GM18519 (cell line): ENCODE measurements at regions not wholly inside any gene's neighbourhood (a gene's known extent, or its start where the extent isn't known, plus 50 kb on each side); places are given as distances from the start of the nearest gene placed in this dataset.

Experiments
- ATAC-seq: cut with Tn5 transposase; IDR thresholded peaks from one replicate; pipeline ENCODE4 v1.9.1; 2021; ENCODE audit warnings: mild to moderate bottlenecking, moderate library complexity; ENCODE audit not compliant: unreplicated experiment, low FRiP score

DNA sequence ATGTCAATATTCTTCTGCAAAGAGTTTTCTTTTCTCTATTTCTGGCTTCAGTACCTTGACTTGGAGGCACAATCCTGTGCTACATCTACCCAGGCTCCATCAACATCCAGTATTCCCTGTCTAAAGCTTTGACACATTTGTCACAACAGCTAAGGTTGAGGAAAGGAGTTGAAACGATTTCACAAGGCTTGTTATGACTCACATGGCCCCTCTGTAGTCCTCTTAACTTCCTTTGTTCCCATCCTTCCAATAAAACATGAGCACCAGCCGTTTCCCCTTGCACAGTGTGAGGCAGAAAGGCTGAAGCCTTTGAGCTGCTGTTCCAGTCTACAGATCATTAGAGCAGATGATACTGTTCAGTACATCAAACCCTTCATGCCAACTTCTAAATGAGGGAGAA is 163.0 kb upstream of the TMCO5A start:
- no peak for ATAC-seq

DNA sequence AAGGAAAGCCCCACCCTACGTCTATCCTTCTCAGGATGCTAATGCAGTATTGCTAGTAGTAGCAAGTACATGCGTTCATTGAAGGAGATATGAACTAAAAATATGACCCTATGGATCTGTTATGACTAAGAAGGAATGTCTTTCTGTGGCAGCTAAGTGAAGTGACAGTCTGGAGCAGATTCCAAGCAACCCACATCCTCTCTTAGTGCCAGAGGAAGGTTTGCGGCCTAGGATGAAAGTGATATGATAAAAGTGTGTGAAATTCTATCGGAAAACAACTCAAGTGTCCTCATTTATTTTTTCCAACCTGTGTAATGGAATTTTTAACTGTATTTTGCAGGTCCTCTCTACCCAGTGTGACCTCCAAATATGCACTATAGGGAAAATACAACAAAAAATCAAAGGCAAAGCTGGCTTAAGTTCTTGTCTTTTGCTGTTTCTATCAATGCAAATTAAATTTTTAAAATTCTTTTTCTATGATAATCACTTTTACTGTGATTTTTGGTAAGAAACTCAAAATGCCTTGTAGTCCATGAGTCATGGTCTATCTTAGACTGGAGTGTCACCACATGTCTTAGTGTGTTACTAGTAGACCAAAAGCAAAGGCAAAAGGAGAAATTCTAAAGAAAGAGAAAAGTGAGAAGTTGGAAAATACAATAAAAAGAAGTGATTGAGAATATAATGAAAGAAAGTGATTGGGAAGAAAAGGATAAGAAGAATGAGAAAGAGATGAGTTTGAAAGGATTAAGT is 161.2 kb upstream of the TMCO5A start:
- no peak for ATAC-seq

DNA sequence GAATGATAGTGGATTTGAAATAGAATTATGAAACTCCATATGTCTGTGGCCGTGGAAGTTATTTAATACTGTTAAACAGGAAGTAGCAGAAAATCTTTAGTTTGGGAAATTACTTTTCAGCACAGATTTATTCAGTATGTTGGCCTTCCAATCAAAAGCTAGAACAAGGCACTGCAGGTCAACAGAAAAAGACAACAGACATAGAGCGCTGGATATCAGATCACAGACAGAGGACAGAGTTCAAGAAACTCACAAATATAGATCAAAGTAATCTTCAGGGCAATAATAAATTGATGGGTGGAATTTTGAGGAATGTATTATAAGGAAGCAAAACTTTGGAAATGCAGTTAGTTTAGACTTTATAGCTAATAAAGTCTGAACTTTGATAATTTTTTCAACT is 159.5 kb upstream of the TMCO5A start:
- no peak for ATAC-seq

DNA sequence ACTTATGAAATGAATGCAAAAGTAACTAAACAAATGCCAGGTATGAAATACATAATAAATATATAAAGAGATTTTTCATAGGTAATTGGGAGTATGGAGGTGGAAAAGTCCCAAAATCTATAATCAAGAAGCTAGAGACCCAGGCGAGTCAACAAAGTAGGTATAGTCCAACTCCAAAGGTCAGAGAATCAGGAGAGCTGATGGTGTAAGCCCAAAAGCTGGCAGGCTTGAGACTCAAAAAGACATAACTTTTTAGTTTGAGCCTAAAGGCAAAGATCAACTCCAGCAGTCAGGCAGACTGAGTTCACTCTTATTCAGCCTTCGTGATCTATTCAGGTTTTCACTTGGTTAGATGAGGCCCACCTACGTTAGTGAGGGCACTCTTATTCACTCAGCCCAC is 157.4 kb upstream of the TMCO5A start:
- ATAC-seq = no peak

DNA sequence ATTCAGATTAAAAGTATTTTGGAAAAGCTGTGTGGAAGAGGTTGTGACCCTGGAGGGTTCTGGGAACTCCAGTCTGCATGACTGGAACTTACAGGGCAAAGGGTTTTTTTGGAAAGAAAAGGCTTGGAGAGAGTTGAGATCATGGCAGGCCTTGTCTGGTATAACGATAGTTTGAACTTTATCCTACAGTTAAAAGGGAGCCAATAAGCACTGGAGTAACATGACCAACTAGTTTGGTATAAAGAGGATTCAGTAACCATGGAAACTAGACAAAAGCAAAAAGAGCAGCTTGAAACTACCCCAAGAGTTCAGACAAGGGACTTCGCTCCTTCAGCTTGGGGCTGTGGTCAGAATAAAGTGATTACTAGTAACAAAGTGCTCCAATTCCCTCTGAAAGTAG is 151.2 kb upstream of the TMCO5A start:
- no peak for ATAC-seq

DNA sequence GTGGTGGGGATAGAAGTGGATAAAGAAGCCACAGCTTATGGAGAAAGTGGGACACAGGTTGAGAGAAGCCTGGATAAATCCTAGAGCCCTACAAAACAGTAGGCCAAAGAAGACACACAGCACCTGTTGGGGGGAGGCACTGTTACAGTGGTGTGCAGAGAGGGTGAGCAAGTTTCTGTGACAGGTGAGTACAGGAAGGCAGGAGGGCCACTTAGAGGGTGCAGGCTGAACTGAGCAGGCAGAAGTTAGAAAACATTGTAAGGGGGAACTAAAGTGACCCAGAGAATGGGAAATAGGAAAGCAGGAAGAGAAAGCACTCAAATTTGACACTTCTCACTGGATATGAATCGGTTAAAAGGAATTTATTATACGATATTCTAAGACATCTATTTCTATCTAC is 146.1 kb upstream of the TMCO5A start:
- no peak for ATAC-seq

DNA sequence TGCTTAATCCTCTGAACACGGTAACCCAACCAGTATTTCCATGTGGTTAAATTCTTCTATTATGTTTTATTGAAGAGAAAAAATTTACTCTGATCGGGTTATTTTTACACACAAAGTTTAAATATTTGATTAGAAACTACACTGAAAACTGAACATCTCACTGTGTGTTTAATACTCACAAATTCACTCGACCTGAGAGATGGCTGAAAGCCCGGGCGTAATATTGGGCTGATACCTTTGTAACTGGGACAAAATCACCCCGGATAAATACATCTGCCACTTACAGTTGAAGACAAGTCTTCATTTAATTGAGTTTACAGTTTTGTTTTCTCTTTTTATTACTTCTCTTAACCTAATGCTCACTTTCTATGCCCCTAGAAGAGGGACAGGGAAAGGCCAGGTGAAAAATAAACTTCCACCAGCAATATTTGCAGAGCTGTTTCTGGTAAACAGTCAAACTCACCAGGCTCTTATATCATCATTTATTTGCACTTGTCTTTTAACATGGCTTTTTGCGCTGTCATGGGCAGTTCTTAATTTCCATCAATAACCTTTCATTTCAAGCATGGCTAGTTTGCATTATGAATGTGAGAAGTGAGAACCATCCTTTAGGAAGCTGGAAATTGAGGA is 145.6 kb upstream of the TMCO5A start:
- no peak for ATAC-seq

DNA sequence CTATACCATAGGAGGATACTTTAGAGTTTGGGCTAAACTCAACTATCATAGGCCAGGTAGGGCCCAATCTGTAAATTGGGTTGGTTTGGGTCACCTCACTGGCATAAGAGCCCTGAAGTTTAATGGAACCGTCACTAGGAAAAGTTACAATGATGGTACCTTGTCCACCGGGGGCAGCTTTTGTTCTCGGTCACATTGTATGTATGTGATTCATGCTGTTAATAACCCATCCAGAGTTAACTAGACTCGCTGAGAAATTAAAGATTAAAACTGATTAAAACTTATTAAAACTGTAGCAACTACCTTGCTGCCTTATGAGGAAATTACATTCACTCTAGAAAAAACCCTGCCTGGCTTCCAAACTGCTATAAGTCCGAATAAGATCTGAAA is 145.0 kb upstream of the TMCO5A start:
- no peak for ATAC-seq

DNA sequence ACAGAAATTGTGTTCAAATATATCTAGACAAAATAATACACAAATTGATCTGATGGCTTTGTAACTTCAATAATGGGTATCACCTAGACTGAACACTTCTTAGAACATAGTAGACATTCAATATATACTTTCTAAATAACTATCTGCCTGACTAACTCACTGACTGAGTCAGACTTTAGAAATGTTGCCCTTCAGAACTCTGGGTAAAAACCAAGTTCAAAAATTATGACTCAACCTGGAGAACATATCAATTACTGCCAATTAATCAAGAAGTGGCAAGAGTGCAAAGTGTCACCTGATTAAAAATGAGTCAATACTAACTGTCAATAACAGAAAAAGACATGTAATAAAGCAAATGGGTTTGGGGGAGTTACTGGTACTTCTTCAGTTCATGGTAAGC is 144.6 kb upstream of the TMCO5A start:
- no peak for ATAC-seq

DNA sequence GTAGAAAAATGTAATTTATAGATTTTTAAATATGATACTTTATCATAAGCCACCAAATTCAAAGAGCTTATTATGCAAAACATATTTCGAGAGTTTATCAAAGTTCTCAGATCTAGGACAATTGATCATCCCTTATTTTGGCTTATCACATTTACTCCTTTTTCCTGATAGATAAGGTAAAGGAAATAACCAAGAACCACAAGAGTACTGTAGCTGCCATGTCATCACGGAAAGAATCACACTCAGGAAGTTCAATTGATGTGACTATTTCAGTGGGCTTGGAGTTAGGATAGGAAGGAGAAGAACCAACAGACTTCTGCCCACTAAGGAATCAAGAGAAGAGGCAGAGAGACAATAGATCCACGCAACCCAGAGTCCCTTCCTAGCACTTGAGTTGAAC is 142.7 kb upstream of the TMCO5A start:
- ATAC-seq = no peak

DNA sequence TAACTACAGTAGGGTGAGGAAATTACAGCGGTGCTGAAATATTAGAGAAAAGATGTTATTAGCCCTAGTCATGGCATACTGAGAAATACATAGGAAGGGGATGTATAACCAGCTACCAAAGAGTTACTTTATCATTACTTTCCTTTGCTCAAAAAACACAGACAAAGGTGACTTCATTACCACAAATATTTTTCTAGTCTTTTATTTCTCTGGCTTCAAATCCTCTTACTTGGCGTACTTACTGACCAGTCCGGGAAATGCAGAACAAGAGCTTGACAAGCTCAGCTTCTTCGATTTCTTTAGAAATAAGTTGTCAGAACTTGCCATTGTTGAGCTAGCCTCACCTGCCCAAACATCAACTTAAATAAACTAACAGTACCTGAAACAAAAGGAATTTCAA is 142.1 kb upstream of the TMCO5A start:
- ATAC-seq = no peak

DNA sequence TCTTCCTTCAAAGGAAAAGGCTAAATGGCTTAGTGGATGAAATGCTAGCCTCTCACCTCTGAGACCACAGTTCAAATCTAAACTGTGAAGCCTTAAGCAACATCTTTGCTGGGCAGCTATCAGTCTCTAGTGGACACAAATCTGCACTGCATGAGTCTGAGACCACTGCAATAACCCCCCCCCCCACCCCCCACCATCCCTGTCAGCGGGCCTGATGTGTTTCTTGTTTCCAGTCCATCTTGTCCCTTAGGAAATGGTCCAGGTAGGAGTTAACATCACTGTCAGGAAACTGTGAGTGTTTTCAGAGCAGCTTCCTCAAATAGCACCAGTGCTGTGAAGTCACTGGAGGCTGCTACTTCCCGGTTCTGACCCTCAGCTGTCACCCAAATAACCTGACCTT is 140.6 kb upstream of the TMCO5A start:
- ATAC-seq = no peak

DNA sequence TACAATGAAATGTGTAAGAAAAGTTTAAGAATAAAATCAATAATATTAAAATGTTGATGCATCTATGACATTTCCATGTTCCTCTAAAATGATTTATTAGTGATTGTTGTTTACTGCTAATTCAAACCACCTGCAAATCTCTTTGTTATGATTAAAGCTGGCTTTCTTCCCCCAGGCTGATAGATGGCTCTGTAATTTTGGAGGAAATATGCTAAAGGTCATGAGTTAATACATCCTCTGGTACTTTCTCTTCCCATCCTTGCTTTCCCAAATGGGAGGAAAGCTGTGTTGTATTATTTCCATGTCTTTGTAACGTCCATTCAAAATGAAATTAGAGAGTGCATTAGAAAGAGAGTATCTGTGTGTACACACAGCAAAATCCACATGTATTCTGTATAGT is 139.5 kb upstream of the TMCO5A start:
- ATAC-seq = no peak

DNA sequence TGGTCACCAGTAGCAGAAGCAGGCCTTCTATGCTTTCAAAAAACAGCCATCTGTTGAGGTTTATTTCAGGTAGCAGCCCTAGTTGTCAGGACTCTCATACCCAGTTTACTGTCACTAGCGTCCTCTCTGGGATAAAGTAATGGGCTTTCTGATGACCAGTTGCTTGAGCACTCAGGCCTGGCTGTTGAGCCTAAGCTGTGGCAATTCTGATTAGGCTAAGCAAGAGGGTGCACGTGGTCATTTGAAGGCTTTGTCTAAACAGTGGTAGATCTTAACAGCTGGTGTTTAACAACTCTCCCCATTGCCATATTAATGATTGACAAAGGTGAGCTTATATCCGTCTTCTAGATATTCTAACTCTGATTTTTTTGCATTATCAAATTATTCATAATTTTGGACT is 132.9 kb upstream of the TMCO5A start:
- ATAC-seq = no peak

DNA sequence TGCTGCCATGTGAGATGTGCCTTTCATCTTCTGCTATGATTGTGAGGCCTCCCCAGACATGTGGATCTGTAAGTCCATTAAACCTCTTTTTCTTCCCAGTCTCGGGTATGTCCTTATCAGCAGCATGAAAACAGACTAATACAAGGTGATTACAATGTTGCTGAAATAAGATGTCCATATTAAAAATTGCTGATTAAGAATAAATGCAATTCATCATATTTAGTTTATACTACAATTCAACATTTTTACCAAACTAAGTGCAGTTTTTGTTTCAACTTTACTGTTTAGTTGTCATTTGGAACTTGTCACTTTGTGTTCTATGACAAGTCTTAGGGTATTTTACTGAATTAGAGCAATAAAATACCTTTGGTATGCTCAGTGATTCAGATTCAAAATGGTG is 127.6 kb upstream of the TMCO5A start:
- ATAC-seq = no peak

DNA sequence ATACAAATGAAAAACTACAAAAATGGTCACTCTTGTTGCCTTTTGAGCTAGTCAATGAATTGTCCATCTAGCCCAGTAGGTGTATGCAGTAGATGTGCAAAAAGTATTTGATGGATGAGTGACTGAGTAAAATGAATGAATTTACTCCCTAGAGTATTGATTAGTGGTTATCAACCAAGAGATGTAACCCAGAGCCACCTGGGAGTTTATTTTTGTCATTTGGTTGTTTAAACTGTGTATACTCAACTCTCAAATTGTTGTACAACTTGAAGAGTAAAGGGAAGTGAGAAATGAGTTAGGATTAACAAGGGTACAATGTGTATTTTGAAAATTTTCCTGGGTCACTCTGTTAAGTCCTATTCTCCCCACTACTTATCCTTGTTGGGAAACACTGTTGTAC is 124.1 kb upstream of the TMCO5A start:
- no peak for ATAC-seq

DNA sequence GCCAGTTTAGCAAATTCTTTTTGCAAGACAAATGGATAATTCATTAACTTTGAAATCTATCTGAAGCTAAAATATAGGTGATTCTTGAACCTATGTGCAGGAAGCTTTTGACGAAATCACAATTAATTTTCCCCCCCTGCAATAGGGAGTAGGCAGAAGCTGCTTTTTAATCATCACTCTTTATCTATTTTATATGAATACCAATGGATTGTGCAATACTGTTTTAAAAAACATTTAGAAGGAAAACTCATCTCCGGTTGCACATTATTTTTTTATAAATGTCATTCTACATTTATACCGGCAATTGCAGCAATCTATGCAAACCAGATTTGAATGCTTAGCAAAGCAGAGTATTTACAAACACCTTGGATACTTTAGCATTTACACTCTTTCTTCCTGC is 121.1 kb upstream of the TMCO5A start:
- ATAC-seq = no peak

DNA sequence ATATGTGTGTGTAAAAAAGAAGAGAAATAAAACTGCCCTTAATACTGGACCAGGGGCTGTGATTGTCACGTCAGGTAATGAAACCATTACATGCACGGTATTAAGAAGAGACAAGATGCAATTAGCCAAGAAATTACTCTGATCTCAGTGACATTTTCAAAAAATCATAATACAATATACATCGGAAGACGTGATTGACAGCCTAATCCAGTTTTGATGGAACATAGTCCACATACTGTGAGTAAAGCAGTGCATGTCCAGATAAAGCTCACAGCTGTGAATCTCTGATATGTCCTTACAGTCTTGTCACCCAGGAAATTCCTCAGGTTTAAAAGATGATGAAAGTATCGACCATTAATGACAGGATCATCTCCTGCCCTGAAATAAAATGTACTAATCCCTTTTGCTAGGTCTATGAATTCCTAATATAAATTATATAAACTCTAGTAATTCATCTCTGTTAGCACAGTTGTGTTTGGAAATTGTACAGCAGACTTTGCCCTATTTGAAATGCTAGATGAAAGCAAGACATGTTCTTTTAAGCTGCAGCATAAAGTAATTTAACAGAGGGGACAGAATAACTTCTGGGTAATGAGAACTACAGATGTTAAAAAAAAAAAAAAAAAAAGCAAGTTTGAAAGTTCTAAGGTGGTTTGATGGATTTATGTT is 119.5 kb upstream of the TMCO5A start:
- ATAC-seq = no peak

DNA sequence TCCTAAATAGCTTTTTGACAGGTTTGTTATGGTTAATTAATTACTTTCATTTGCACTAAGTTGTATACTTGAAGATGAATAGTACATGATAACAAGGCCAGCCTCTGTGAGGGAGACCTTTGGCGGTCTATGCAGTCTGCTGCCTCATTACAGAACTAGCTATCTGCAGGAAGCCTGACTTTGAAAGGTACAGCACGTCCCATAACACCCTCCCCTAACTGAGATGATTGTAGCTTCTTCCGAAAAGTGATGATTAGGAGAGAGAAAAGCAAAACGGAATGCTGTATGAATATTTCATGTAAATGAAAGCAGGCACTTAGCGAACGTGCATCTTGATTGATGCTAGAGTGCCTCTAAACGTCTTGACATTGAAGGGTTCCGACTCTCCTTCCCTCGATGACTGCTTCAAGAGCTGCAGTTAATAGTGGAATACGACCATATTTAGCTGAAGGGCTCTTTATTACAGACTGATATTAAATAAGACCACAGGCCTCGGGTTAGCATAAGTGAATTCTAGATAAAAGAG is 116.2 kb upstream of the TMCO5A start:
- ATAC-seq = no peak

DNA sequence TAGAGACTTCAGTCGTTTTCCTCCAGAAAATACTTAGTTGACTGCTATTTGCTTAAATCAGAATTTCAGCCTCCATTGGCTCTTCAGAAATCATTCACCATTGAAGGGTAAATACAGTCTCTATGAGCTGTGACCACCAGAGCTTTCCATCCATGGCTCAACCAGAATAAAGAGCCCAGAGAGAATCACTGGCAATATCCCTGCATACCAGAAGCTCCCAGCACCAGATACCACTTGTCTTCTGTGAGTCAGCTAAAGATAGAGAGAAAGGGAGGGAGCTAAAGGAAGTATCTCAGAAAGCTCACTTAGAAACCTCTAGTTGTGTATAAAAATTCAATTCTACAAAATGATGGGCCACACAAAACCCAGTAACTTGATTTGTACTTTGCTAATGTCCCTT is 115.2 kb upstream of the TMCO5A start:
- ATAC-seq = no peak

DNA sequence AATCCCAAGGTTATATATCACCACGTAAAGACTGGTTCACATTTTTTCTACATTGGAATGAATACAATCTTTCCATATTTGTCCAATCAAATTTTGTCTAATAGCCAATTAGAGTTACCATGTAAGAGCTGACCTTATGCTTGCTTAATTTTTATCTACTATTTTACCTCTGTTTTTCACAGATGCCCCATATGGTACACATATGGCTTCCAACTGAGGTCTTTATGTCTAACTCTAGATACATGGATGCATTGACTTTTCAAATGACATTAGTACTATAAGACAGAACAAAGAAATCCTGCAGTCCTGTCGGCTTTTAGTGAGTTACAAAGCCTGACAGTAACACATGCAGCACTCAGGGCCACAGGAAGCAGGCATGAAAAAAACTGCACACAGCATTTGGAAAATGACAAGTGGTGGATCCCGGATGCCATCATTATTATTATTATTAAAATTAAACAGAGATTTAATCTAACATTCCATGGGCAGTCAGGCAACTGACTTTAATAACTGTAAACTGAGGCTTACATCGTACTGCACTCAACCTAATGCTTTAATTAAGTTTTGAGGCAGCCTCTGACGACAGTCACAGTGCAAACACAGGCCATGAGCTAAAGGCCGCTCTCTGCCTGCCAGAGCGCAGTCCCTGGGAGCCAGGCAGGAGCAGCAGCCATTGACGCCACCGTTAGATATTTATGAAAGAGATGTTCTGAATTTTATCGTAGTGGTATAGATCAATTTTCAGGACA is 113.9 kb upstream of the TMCO5A start:
- no peak for ATAC-seq
